ENCODE measurements at regions not wholly inside any gene's neighbourhood (a gene's known extent, or its start where the extent isn't known, plus 50 kb on each side); places are given as distances from the start of the nearest gene placed in this dataset.

DNA sequence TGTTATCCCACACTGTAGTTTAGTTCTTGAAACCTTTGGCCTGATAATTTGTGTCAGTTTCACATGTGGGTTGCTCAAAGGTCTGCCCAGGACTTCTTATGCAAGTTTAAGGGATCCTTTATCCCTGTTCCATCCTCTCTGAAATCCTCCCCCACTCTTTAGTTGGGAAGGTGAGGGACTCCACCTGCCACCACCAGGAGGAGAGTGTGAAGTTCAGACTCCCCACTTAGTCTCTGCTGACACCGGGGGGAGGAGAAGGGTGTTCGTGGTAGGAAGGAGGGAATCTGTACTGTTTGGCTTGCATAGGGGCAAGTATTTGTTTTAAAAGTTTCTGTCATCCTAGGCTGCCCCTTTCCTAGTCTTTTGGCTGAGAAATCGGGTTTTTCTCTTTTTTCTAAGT, 211.8 kb downstream of the PPP4R3C start:
- 0% methylated on average over 3 of the region's 3 CpGs for WGBS (ENCODE audit: insufficient coverage, insufficient replicate concordance, low lambda C conversion rate, missing lambda C conversion rate)
- BruUV-seq (replicated peaks), result no TSS peak
- Histone ChIP-seq H3K4me2 (ENCODE audit: control insufficient read depth, insufficient read depth) (no peak overlapping the region), H3K27ac (ENCODE audit: control insufficient read depth, insufficient read depth) (no peak overlapping the region), H3K4me1 (ENCODE audit: control insufficient read depth, insufficient read depth, low read length) (no peaks in the 10 kb centered on the region), H3K27me3 (replicated peaks in 1 of 2; ENCODE audit: control insufficient read depth in 2 of 2, insufficient read depth in 2 of 2, low read length in 1 of 2) (no peaks in the 10 kb centered on the region), H3K4me3 (no peak overlapping the region), H4K20me1 (ENCODE audit: control insufficient read depth, insufficient read depth) (no peaks in the 10 kb centered on the region), H3K36me3 (ENCODE audit: control insufficient read depth in 2 of 2, insufficient read depth in 2 of 2, low read length in 1 of 2) (no peaks in the 10 kb centered on the region), H3K9me3 (replicated peaks; ENCODE audit: control insufficient read depth, insufficient read depth, low read length) (no peaks in the 10 kb centered on the region), H3K79me2 (ENCODE audit: control insufficient read depth, insufficient read depth, low read length) (no peaks in the 10 kb centered on the region), H2AFZ (ENCODE audit: control insufficient read depth, low read depth, low read length) (no peak overlapping the region), H3K9ac (ENCODE audit: control insufficient read depth, insufficient read depth, low read length) (no peak overlapping the region)
- no peak for FAIRE-seq
- TF ChIP-seq, protein P1, sequence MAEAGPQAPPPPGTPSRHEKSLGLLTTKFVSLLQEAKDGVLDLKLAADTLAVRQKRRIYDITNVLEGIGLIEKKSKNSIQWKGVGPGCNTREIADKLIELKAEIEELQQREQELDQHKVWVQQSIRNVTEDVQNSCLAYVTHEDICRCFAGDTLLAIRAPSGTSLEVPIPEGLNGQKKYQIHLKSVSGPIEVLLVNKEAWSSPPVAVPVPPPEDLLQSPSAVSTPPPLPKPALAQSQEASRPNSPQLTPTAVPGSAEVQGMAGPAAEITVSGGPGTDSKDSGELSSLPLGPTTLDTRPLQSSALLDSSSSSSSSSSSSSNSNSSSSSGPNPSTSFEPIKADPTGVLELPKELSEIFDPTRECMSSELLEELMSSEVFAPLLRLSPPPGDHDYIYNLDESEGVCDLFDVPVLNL (IDR thresholded peaks at IDR 0.05; ENCODE audit: low read depth, low read length), result no peak
- TF ChIP-seq BHLHE40 (IDR thresholded peaks at IDR 0.05; ENCODE audit: borderline replicate concordance in 1 of 2, low read depth in 2 of 2, low read length in 1 of 2), result no peak
- no peak for TF ChIP-seq HDGF (IDR thresholded peaks at IDR 0.05)
- TF ChIP-seq POLR2AphosphoS2 (IDR thresholded peaks at IDR 0.05; ENCODE audit: low read depth, low read length), result no peak
- TF ChIP-seq, protein P2, sequence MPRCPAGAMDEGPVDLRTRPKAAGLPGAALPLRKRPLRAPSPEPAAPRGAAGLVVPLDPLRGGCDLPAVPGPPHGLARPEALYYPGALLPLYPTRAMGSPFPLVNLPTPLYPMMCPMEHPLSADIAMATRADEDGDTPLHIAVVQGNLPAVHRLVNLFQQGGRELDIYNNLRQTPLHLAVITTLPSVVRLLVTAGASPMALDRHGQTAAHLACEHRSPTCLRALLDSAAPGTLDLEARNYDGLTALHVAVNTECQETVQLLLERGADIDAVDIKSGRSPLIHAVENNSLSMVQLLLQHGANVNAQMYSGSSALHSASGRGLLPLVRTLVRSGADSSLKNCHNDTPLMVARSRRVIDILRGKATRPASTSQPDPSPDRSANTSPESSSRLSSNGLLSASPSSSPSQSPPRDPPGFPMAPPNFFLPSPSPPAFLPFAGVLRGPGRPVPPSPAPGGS (IDR thresholded peaks at IDR 0.05; ENCODE audit: borderline replicate concordance, insufficient read depth, low read depth, low read length, poor library complexity, severe bottlenecking), result no peak
- no peak for TF ChIP-seq GATAD2B (conservative IDR thresholded peaks at IDR 0.05; ENCODE audit: low read depth)
- TF ChIP-seq, protein P3, sequence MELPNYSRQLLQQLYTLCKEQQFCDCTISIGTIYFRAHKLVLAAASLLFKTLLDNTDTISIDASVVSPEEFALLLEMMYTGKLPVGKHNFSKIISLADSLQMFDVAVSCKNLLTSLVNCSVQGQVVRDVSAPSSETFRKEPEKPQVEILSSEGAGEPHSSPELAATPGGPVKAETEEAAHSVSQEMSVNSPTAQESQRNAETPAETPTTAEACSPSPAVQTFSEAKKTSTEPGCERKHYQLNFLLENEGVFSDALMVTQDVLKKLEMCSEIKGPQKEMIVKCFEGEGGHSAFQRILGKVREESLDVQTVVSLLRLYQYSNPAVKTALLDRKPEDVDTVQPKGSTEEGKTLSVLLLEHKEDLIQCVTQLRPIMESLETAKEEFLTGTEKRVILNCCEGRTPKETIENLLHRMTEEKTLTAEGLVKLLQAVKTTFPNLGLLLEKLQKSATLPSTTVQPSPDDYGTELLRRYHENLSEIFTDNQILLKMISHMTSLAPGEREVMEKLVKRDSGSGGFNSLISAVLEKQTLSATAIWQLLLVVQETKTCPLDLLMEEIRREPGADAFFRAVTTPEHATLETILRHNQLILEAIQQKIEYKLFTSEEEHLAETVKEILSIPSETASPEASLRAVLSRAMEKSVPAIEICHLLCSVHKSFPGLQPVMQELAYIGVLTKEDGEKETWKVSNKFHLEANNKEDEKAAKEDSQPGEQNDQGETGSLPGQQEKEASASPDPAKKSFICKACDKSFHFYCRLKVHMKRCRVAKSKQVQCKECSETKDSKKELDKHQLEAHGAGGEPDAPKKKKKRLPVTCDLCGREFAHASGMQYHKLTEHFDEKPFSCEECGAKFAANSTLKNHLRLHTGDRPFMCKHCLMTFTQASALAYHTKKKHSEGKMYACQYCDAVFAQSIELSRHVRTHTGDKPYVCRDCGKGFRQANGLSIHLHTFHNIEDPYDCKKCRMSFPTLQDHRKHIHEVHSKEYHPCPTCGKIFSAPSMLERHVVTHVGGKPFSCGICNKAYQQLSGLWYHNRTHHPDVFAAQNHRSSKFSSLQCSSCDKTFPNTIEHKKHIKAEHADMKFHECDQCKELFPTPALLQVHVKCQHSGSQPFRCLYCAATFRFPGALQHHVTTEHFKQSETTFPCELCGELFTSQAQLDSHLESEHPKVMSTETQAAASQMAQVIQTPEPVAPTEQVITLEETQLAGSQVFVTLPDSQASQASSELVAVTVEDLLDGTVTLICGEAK (IDR thresholded peaks at IDR 0.05; ENCODE audit: borderline replicate concordance), result no peak
- TF ChIP-seq, protein P4, sequence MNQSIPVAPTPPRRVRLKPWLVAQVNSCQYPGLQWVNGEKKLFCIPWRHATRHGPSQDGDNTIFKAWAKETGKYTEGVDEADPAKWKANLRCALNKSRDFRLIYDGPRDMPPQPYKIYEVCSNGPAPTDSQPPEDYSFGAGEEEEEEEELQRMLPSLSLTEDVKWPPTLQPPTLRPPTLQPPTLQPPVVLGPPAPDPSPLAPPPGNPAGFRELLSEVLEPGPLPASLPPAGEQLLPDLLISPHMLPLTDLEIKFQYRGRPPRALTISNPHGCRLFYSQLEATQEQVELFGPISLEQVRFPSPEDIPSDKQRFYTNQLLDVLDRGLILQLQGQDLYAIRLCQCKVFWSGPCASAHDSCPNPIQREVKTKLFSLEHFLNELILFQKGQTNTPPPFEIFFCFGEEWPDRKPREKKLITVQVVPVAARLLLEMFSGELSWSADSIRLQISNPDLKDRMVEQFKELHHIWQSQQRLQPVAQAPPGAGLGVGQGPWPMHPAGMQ (IDR thresholded peaks at IDR 0.05; ENCODE audit: borderline replicate concordance), result no peak
- no peak for TF ChIP-seq FOS (IDR thresholded peaks at IDR 0.05; ENCODE audit: borderline replicate concordance, extremely low read depth, insufficient read length)
- no peak for TF ChIP-seq SUPT20H (IDR thresholded peaks at IDR 0.05; ENCODE audit: borderline replicate concordance, control insufficient read depth, low read depth, low read length)
- ATAC-seq, result no peak
- ChIA-PET SMC1A (ENCODE audit: uncharacterized antibody, unreplicated experiment) (no interaction called here), POLR2A (no interaction called here), RAD21 (ENCODE audit: unreplicated experiment) (no interaction called here), CTCF (no interaction called here)
- DNase-seq (ENCODE audit: low read depth, low spot score), result no peak
- in situ Hi-C loops (cut with MboI) (no loop called here), intact Hi-C loops (cut with micrococcal nuclease; ENCODE audit: unreplicated experiment) (no loop called here)

All from GM12878 (cell line).